Parathyroid adenoma (tissue), 2 donors: ENCODE measurements at regions not wholly inside any gene's neighbourhood (a gene's known extent, or its start where the extent isn't known, plus 50 kb on each side); places are given as distances from the start of the nearest gene placed in this dataset.

ENCODE experiments used
- H2AFZ ChIP-seq: fragments of 300-600 bp; sonication (generic); one replicate; pipeline ENCODE4 v1.7.0; 2017; ENCODE audit warnings: antibody characterized with exemption, mild to moderate bottlenecking
- H3K27ac ChIP-seq: fragments of 300-600 bp; sonication (generic); one replicate; pipeline ENCODE4 v1.7.0; 2017
- H3K27me3 ChIP-seq: fragments of 300-600 bp; sonication (generic); one replicate; pipeline ENCODE4 v1.7.0; 2017; ENCODE audit warnings: low read length; ENCODE audit not compliant: control insufficient read depth, insufficient read depth
- H3K36me3 ChIP-seq: fragments of 300-600 bp; sonication (generic); one replicate; pipeline ENCODE4 v1.7.0; 2017; ENCODE audit warnings: low read length; ENCODE audit not compliant: control insufficient read depth, insufficient read depth
- H3K4me1 ChIP-seq: fragments of 300-600 bp; sonication (generic); one replicate; pipeline ENCODE4 v1.7.0; 2017; ENCODE audit warnings: control low read depth
- H3K4me2 ChIP-seq: fragments of 300-600 bp; sonication (generic); one replicate; pipeline ENCODE4 v1.7.0; 2017; ENCODE audit warnings: low read length
- H3K4me3 ChIP-seq: fragments of 300-600 bp; sonication (generic); one replicate; pipeline ENCODE4 v1.7.0; 2017; ENCODE audit warnings: low read depth, low read length
- H3K79me2 ChIP-seq: fragments of 300-600 bp; sonication (generic); one replicate; pipeline ENCODE4 v1.7.0; 2017; ENCODE audit warnings: control low read depth
- H3K9ac ChIP-seq: fragments of 300-600 bp; sonication (generic); one replicate; pipeline ENCODE4 v1.7.0; 2017; ENCODE audit warnings: mild to moderate bottlenecking
- H3K9me3 ChIP-seq: fragments of 300-600 bp; sonication (generic); one replicate; pipeline ENCODE4 v1.7.0; 2017; ENCODE audit warnings: low read length; ENCODE audit not compliant: control insufficient read depth
- CTCF ChIP-seq: fragments of 300-600 bp; sonication (generic); IDR thresholded peaks from one replicate; pipeline ENCODE4 v1.7.0; 2017; ENCODE audit warnings: antibody characterized with exemption, mild to moderate bottlenecking
- donor health status: primary hyperparathyroidism.

GRCh38 chr5:126044111-126044668 is 379.0 kb upstream of the GRAMD2B start:
- H3K36me3 ChIP-seq: no peaks in the 10 kb centered on the region
- H3K27ac ChIP-seq: no peak overlapping the region
- H3K9ac ChIP-seq: no peak overlapping the region
- peaks cover 4% of the 10 kb centered on the region for H3K9me3 ChIP-seq
- no peaks in the 10 kb centered on the region for H3K79me2 ChIP-seq
- TF ChIP-seq CTCF: no peak
- no peaks in the 10 kb centered on the region for H3K4me1 ChIP-seq
- H3K27me3 ChIP-seq: no peaks in the 10 kb centered on the region
- no peak overlapping the region for H3K4me2 ChIP-seq
- H2AFZ ChIP-seq: no peak overlapping the region
- no peak overlapping the region for H3K4me3 ChIP-seq

- Histone ChIP-seq H3K27ac (no peak overlapping the region), H3K4me3 (no peak overlapping the region), H3K4me2 (no peak overlapping the region), H3K9me3 (peaks cover 4% of the 10 kb centered on the region), H3K4me1 (no peaks in the 10 kb centered on the region), H3K79me2 (no peaks in the 10 kb centered on the region), H2AFZ (no peak overlapping the region), H3K9ac (no peak overlapping the region), H3K27me3 (no peaks in the 10 kb centered on the region), H3K36me3 (no peaks in the 10 kb centered on the region)
- TF ChIP-seq CTCF: no peak
Observed at GRCh38 chr5:126044931-126045565, 378.2 kb upstream of the GRAMD2B start.

- H3K79me2 ChIP-seq: no peaks in the 10 kb centered on the region
- no peaks in the 10 kb centered on the region for H3K27me3 ChIP-seq
- peaks cover 4% of the 10 kb centered on the region for H3K9me3 ChIP-seq
- no peaks in the 10 kb centered on the region for H3K4me1 ChIP-seq
- H3K36me3 ChIP-seq: no peaks in the 10 kb centered on the region
- H2AFZ ChIP-seq: no peak overlapping the region
- TF ChIP-seq CTCF: no peak
- no peak overlapping the region for H3K4me3 ChIP-seq
- no peak overlapping the region for H3K27ac ChIP-seq
- no peak overlapping the region for H3K9ac ChIP-seq
- H3K4me2 ChIP-seq: no peak overlapping the region
Observed at GRCh38 chr5:126046318-126046717, 376.9 kb upstream of the GRAMD2B start.

GRCh38 chr5:126046846-126047571 is 376.2 kb upstream of the GRAMD2B start:
- peaks cover 4% of the 10 kb centered on the region for H3K9me3 ChIP-seq
- no peak overlapping the region for H3K27ac ChIP-seq
- H2AFZ ChIP-seq: no peak overlapping the region
- H3K4me1 ChIP-seq: no peaks in the 10 kb centered on the region
- H3K79me2 ChIP-seq: no peaks in the 10 kb centered on the region
- no peaks in the 10 kb centered on the region for H3K36me3 ChIP-seq
- no peak overlapping the region for H3K4me3 ChIP-seq
- no peak overlapping the region for H3K4me2 ChIP-seq
- no peak overlapping the region for H3K9ac ChIP-seq
- no peak for TF ChIP-seq CTCF
- no peaks in the 10 kb centered on the region for H3K27me3 ChIP-seq
